Right lung (tissue), 2 donors: ENCODE measurements at regions not wholly inside any gene's neighbourhood (a gene's known extent, or its start where the extent isn't known, plus 50 kb on each side); places are given as distances from the start of the nearest gene placed in this dataset.
"Not testable (repeated sequence)": the region's sequence is repeated elsewhere in the genome, so short reads cannot be mapped to it uniquely, and the experiment has no call there.

Experiments used
- DNase-seq, 2 donors: peaks; one replicate each; pipeline ENCODE4 v3.0.0-alpha.2; 2013

GRCh38 chr1:78247079-78247478 is 201.3 kb downstream of the GIPC2 start:
- no peak for DNase-seq

GRCh38 chr1:78250201-78250600 is 204.4 kb downstream of the GIPC2 start:
- no peak for DNase-seq

GRCh38 chr1:78254517-78254916 is 208.8 kb downstream of the GIPC2 start:
- DNase-seq, result no peak

GRCh38 chr1:78255383-78255782 is 209.6 kb downstream of the GIPC2 start:
- DNase-seq, result no peak

GRCh38 chr1:78255846-78256245 is 210.1 kb downstream of the GIPC2 start:
- no peak for DNase-seq

- no peak for DNase-seq
Measured at GRCh38 chr1:78263459-78263858, 217.7 kb downstream of the GIPC2 start.

- DNase-seq, result no peak
Measured at GRCh38 chr1:78263946-78264345, 218.2 kb downstream of the GIPC2 start.

- no peak for DNase-seq
Measured at GRCh38 chr1:78267513-78268218, 221.9 kb downstream of the GIPC2 start.

GRCh38 chr1:78269591-78269990 is 221.2 kb upstream of the PTGFR start:
- DNase-seq, result no peak

- not testable (repeated sequence) for DNase-seq
Measured at GRCh38 chr1:78271423-78271822, 219.4 kb upstream of the PTGFR start.

- no peak for DNase-seq
Measured at GRCh38 chr1:78274814-78275213, 216.0 kb upstream of the PTGFR start.

- DNase-seq, result no peak
Measured at GRCh38 chr1:78275456-78275855, 215.3 kb upstream of the PTGFR start.

- no peak for DNase-seq
Measured at GRCh38 chr1:78275906-78276685, 214.7 kb upstream of the PTGFR start.

GRCh38 chr1:78277253-78277652 is 213.5 kb upstream of the PTGFR start:
- DNase-seq, result no peak

GRCh38 chr1:78279051-78279450 is 211.7 kb upstream of the PTGFR start:
- DNase-seq, result no peak

- no peak for DNase-seq
Measured at GRCh38 chr1:78280626-78281025, 210.1 kb upstream of the PTGFR start.

GRCh38 chr1:78281580-78281979 is 209.2 kb upstream of the PTGFR start:
- DNase-seq, result no peak

- DNase-seq, result no peak
Measured at GRCh38 chr1:78283691-78284090, 207.1 kb upstream of the PTGFR start.

GRCh38 chr1:78284354-78284753 is 206.4 kb upstream of the PTGFR start:
- no peak for DNase-seq

GRCh38 chr1:78286686-78287085 is 204.1 kb upstream of the PTGFR start:
- no peak for DNase-seq

- DNase-seq, result no peak
Measured at GRCh38 chr1:78289603-78290002, 201.2 kb upstream of the PTGFR start.

GRCh38 chr1:78291418-78291817 is 199.4 kb upstream of the PTGFR start:
- DNase-seq, result no peak

- DNase-seq, result no peak
Measured at GRCh38 chr1:78291872-78292271, 198.9 kb upstream of the PTGFR start.

- no peak for DNase-seq
Measured at GRCh38 chr1:78292361-78292760, 198.4 kb upstream of the PTGFR start.
